Chondrocyte (in vitro differentiated cells): ENCODE measurements at regions not wholly inside any gene's neighbourhood (a gene's known extent, or its start where the extent isn't known, plus 50 kb on each side); places are given as distances from the start of the nearest gene placed in this dataset.

Source experiments
- DNase-seq: peaks from one replicate; pipeline ENCODE4 v3.0.0; 2021; ENCODE audit warnings: mixed read lengths, low spot score
- H3K27ac Mint-ChIP-seq: one replicate; pipeline ENCODE4 v1.8.0; 2021; ENCODE audit warnings: mild to moderate bottlenecking, moderate library complexity, mixed read lengths; ENCODE audit not compliant: unreplicated experiment
- H3K27me3 Mint-ChIP-seq: 2 replicates; pipeline ENCODE4 v1.8.0; 2021; ENCODE audit warnings: low read depth, mixed read lengths
- H3K36me3 Mint-ChIP-seq: 2 replicates; pipeline ENCODE4 v1.8.0; 2021; ENCODE audit warnings: low read depth, mixed read lengths
- H3K4me1 Mint-ChIP-seq: 2 replicates; pipeline ENCODE4 v1.8.0; 2021; ENCODE audit warnings: low read depth, mild to moderate bottlenecking, mixed read lengths
- H3K4me3 Mint-ChIP-seq: one replicate; pipeline ENCODE4 v1.8.0; 2021; ENCODE audit warnings: mild to moderate bottlenecking, moderate library complexity, mixed read lengths; ENCODE audit not compliant: unreplicated experiment
- H3K9me3 Mint-ChIP-seq: 2 replicates; pipeline ENCODE4 v1.8.0; 2021; ENCODE audit warnings: low read depth, mixed read lengths
- CTCF ChIP-seq: fragments of 200-600 bp; sonication (generic); IDR thresholded peaks from 2 replicates; pipeline ENCODE4 v1.5.0; 2021; ENCODE audit warnings: antibody characterized with exemption, mild to moderate bottlenecking, moderate library complexity

- TF ChIP-seq CTCF: no peak
- H3K27me3 Mint-ChIP-seq: no peaks in the 10 kb centered on the region
- no peaks in the 10 kb centered on the region for H3K9me3 Mint-ChIP-seq
- H3K4me1 Mint-ChIP-seq: peaks cover 44% of the 10 kb centered on the region
- no peak for DNase-seq
- H3K27ac Mint-ChIP-seq: no peak overlapping the region
- no peaks in the 10 kb centered on the region for H3K36me3 Mint-ChIP-seq
- H3K4me3 Mint-ChIP-seq: no peak overlapping the region
Measured at GRCh38 chr6:6412221-6412620, 91.8 kb upstream of the F13A1 start.

GRCh38 chr6:6412700-6413099 is 92.2 kb upstream of the F13A1 start:
- Mint-ChIP-seq H3K27ac (no peak overlapping the region), H3K27me3 (no peaks in the 10 kb centered on the region), H3K4me3 (no peak overlapping the region), H3K4me1 (peaks cover 44% of the 10 kb centered on the region), H3K36me3 (no peaks in the 10 kb centered on the region), H3K9me3 (no peaks in the 10 kb centered on the region)
- no peak for DNase-seq
- no peak for TF ChIP-seq CTCF

- Mint-ChIP-seq H3K36me3 (no peaks in the 10 kb centered on the region), H3K4me1 (peaks cover 35% of the 10 kb centered on the region), H3K27ac (peak overlapping the region; percentile 70), H3K4me3 (no peak overlapping the region), H3K9me3 (no peaks in the 10 kb centered on the region), H3K27me3 (no peaks in the 10 kb centered on the region)
- no peak for TF ChIP-seq CTCF
- no peak for DNase-seq
Measured at GRCh38 chr6:6414931-6415330, 94.5 kb upstream of the F13A1 start.

- Mint-ChIP-seq H3K36me3 (no peaks in the 10 kb centered on the region), H3K4me3 (no peak overlapping the region), H3K9me3 (no peaks in the 10 kb centered on the region), H3K27me3 (no peaks in the 10 kb centered on the region), H3K4me1 (peaks cover 20% of the 10 kb centered on the region), H3K27ac (no peak overlapping the region)
- no peak for DNase-seq
- TF ChIP-seq CTCF: no peak
Measured at GRCh38 chr6:6417475-6417874, 97.0 kb upstream of the F13A1 start.

- Mint-ChIP-seq H3K4me3 (no peak overlapping the region), H3K27ac (no peak overlapping the region), H3K9me3 (peaks cover 3% of the 10 kb centered on the region), H3K36me3 (no peaks in the 10 kb centered on the region), H3K4me1 (peaks cover 13% of the 10 kb centered on the region), H3K27me3 (no peaks in the 10 kb centered on the region)
- no peak for TF ChIP-seq CTCF
- no peak for DNase-seq
Measured at GRCh38 chr6:6418421-6418820, 98.0 kb upstream of the F13A1 start.
